Suprapubic skin (tissue), 4 donors: ENCODE measurements at regions not wholly inside any gene's neighbourhood (a gene's known extent, or its start where the extent isn't known, plus 50 kb on each side); places are given as distances from the start of the nearest gene placed in this dataset.
"Not testable (repeated sequence)": the region's sequence is repeated elsewhere in the genome, so short reads cannot be mapped to it uniquely, and the experiment has no call there.

ENCODE experiments used
- DNase-seq, 2 donors: peaks; one replicate each; pipeline ENCODE4 v3.0.0-alpha.2; 2019; ENCODE audit warnings: low spot score in 2 of 2
- H3K27ac ChIP-seq: fragments of 200-600 bp; sonication (generic); one replicate; pipeline ENCODE4 v1.5.1; 2019
- H3K27me3 ChIP-seq: fragments of 200-600 bp; sonication (generic); one replicate; pipeline ENCODE4 v1.5.1; 2019
- H3K36me3 ChIP-seq: fragments of 200-600 bp; sonication (generic); one replicate; pipeline ENCODE4 v1.5.1; 2019
- H3K4me1 ChIP-seq: fragments of 200-600 bp; sonication (generic); one replicate; pipeline ENCODE4 v1.5.1; 2019
- H3K4me3 ChIP-seq: fragments of 200-600 bp; sonication (generic); one replicate; pipeline ENCODE4 v1.5.1; 2019; ENCODE audit warnings: mild to moderate bottlenecking
- H3K9me3 ChIP-seq: fragments of 200-600 bp; sonication (generic); one replicate; pipeline ENCODE4 v1.5.1; 2019
- EP300 ChIP-seq: sonication (generic); formaldehyde crosslinking; IDR thresholded peaks from one replicate; pipeline ENCODE4 v1.6.1; 2017; ENCODE audit warnings: antibody characterized with exemption
- POLR2A ChIP-seq, 2 donors: fragments of 450-650 bp; IDR thresholded peaks; one replicate each; pipeline ENCODE4 v1.6.1; 2017; ENCODE audit warnings: antibody characterized with exemption in 2 of 2, mild to moderate bottlenecking in 2 of 2, moderate library complexity in 2 of 2
- POLR2AphosphoS5 ChIP-seq, 3 donors: sonication (generic); formaldehyde crosslinking; IDR thresholded peaks; one replicate each; pipeline ENCODE4 v1.6.1; 2017; ENCODE audit warnings: antibody characterized with exemption in 3 of 3
- WGBS: methylation state at CpG from one replicate; pipeline ENCODE4 v1.1.5; 2018; 5-methylcytosine and 5-hydroxymethylcytosine counted together
- TF ChIP-seq, protein P1 (sequence below), 2 donors: fragments of 200-600 bp in 1 of 2; fragments of 450-650 bp in 1 of 2; sonication (generic) in 1 of 2; IDR thresholded peaks; one replicate each; pipeline ENCODE4 v1.5.1; 2016 to 2019; ENCODE audit warnings: antibody characterized with exemption in 2 of 2, mild to moderate bottlenecking in 1 of 2, moderate library complexity in 1 of 2

DNA sequence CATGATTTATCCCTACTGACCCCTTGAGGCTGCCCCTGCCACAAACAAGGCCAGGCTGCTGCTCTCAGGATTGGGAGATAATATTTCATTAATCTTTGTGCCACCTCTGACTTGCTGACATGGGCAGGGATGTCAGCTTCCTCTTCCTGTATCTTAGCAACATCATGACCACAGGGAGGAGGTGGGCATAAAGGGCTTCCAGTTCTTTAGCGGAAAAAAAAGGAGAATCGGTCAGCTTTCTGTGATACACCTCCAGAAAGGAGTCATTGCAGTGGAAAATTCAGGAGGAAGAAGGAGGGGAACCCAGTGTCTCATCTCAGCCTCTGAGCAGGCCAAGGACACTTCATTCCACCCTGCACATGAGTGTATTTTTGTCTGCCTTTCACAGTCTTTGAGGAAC, 206.8 kb upstream of the SDK2 start:
- H3K27me3 ChIP-seq: no peaks in the 10 kb centered on the region
- DNase-seq: no peak
- peaks cover under 1% of the 10 kb centered on the region for H3K4me1 ChIP-seq
- H3K27ac ChIP-seq: no peak overlapping the region
- no peaks in the 10 kb centered on the region for H3K36me3 ChIP-seq
- TF ChIP-seq, protein P1, sequence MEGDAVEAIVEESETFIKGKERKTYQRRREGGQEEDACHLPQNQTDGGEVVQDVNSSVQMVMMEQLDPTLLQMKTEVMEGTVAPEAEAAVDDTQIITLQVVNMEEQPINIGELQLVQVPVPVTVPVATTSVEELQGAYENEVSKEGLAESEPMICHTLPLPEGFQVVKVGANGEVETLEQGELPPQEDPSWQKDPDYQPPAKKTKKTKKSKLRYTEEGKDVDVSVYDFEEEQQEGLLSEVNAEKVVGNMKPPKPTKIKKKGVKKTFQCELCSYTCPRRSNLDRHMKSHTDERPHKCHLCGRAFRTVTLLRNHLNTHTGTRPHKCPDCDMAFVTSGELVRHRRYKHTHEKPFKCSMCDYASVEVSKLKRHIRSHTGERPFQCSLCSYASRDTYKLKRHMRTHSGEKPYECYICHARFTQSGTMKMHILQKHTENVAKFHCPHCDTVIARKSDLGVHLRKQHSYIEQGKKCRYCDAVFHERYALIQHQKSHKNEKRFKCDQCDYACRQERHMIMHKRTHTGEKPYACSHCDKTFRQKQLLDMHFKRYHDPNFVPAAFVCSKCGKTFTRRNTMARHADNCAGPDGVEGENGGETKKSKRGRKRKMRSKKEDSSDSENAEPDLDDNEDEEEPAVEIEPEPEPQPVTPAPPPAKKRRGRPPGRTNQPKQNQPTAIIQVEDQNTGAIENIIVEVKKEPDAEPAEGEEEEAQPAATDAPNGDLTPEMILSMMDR (IDR thresholded peaks at IDR 0.05): no peak
- TF ChIP-seq POLR2AphosphoS5 (IDR thresholded peaks at IDR 0.05): no peak
- 82% methylated on average over 2 of the region's 2 CpGs for WGBS
- H3K4me3 ChIP-seq: no peak overlapping the region
- no peaks in the 10 kb centered on the region for H3K9me3 ChIP-seq

DNA sequence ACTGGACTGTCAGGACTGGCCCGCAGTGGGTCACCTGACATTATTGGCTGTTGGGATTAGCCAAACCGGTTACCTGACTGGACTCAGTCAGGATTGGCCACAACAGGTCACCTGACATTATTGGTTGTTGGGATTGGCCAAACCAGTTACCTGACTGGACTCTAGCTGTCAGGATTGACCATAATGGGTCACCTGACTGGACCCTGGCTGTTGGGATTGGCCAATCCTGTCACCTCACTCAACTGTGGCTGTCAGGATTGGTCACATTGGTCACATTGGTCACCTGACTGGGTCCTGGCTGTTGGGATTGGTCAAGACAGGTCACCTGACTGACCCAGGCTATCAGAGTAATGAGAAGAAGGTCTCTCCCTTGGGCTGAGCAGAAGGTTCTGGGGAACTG, 207.7 kb upstream of the SDK2 start:
- no peak for DNase-seq
- Histone ChIP-seq H3K27me3 (peaks cover 2% of the 10 kb centered on the region), H3K36me3 (no peaks in the 10 kb centered on the region), H3K27ac (no peak overlapping the region), H3K4me3 (no peak overlapping the region), H3K4me1 (peaks cover 9% of the 10 kb centered on the region), H3K9me3 (no peaks in the 10 kb centered on the region)
- WGBS: no CpG with 5 or more reads among the region's 2 CpGs
- TF ChIP-seq, protein P1 (IDR thresholded peaks at IDR 0.05): no peak
- TF ChIP-seq POLR2AphosphoS5 (IDR thresholded peaks at IDR 0.05) (no peak), POLR2A (IDR thresholded peaks at IDR 0.05) (no peak), EP300 (no peak)

DNA sequence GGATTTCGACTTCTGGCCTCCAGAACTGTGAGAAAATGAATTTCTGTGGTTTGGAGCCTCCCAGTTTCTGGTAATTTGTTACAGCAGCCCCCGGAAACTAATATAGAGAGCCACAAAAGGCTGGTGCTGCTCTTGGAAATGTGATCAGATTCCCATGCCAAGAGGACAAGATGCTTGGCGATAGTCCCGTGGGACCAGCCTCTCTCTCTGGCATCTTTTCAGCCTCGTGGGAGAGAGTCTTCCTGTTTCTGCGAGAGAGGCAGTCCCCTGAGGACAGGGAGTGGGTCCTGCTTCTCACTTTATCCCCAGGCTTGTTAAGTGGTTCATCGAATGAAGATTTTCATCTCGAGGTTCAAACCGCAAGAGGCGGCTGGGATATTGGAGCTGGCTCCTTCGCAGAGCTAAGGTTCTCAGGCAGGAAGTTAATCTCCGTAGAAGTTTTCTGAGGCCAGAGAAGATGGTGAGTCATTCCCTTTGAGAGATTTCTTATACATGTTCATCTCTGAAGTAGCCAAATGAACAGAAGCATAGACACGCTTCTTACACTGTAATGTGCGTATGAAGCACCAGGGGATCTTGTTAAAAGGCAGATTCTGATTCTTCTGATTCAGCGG, 211.6 kb upstream of the SDK2 start:
- H3K4me1 ChIP-seq: peaks cover 20% of the 10 kb centered on the region
- no peaks in the 10 kb centered on the region for H3K9me3 ChIP-seq
- H3K36me3 ChIP-seq: no peaks in the 10 kb centered on the region
- 56% methylated on average over 15 of the region's 15 CpGs for WGBS
- H3K27me3 ChIP-seq: peaks cover 19% of the 10 kb centered on the region
- no peak for DNase-seq
- no peak overlapping the region for H3K27ac ChIP-seq
- no peak overlapping the region for H3K4me3 ChIP-seq
- TF ChIP-seq EP300 (no peak), POLR2A (IDR thresholded peaks at IDR 0.05) (no peak)
- TF ChIP-seq, protein P1 (IDR thresholded peaks at IDR 0.05): no peak

DNA sequence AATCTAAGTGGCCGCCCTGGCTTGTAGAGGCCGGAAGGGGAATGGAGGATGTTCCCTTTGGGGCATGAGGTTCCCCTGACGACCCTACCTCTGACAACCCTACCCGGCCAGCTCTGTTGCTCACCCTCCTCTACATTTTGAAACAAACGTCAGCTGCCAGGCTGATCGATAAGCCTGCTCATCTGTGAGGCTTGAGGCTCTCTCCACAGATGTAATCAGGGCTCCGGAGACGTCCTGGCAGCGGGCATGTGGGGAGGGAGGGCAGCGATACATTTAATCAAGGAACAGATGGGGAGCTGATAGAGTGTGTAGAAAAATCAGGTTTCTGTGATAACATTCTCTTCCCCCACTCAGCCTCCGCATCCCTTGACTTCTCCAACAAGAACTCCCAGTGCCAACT, 212.3 kb upstream of the SDK2 start:
- no peak for DNase-seq
- H3K4me3 ChIP-seq: no peak overlapping the region
- no peak overlapping the region for H3K27ac ChIP-seq
- no peaks in the 10 kb centered on the region for H3K9me3 ChIP-seq
- peaks cover 19% of the 10 kb centered on the region for H3K27me3 ChIP-seq
- peaks cover 25% of the 10 kb centered on the region for H3K4me1 ChIP-seq
- TF ChIP-seq EP300 (no peak), POLR2A (IDR thresholded peaks at IDR 0.05) (no peak), POLR2AphosphoS5 (IDR thresholded peaks at IDR 0.05) (no peak)
- TF ChIP-seq, protein P1 (IDR thresholded peaks at IDR 0.05): no peak
- no peaks in the 10 kb centered on the region for H3K36me3 ChIP-seq
- WGBS: 67% methylated on average over 11 of the region's 11 CpGs

DNA sequence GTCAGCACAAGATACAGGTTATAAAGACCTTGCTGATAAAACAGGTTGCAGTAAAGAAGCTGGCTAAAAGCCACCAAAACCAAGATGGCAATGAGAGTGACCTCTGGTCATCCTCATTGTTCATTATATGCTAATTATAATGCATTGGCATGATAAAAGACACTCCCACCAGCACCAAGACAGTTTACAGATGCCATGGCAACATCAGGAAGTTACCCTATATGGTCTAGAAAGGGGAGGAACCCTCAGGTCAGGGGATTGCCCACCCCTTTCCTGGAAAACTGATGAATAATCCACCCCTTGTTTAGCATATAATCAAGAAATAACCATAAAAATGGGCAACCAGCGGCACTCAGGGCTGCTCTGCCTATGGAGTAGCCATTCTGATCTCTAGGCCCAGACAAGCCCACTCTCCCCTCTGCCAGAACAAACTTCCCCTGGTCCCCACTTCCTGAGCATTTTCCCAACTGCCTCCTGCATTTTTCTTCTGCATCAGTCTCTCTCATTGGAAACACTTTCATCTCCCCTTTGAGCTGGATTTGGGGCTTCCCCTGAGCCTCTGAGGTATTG, 215.3 kb upstream of the SDK2 start:
- 84% methylated on average over 1 of the region's 1 CpG for WGBS
- Histone ChIP-seq H3K27me3 (peaks cover 19% of the 10 kb centered on the region), H3K4me1 (peaks cover 25% of the 10 kb centered on the region)
- H3K9me3 ChIP-seq, H3K27ac ChIP-seq, H3K4me3 ChIP-seq, DNase-seq, H3K36me3 ChIP-seq: not testable (repeated sequence)

DNA sequence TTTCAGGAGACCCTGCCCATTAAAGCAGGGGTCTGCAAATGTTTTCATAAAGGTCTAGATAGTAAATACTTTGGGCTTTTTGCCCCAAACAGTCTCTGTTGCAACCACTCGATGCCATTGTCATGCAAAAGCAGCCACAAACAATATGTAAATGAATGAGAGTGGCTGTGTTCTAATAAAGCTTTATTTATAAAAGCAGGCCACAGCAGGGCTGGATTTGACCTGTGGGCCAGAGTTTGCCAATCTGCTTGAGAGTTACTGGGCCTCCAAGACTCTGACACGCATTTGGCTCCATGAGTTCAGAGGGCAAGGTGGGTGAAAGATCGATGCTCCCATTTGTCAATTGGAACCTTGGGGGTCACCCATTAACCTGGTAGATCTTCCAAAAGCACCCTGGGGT, 217.3 kb upstream of the SDK2 start:
- TF ChIP-seq EP300: no peak
- no peak for TF ChIP-seq POLR2A (IDR thresholded peaks at IDR 0.05)
- TF ChIP-seq, protein P1 (IDR thresholded peaks at IDR 0.05): no peak
- no peak for TF ChIP-seq POLR2AphosphoS5 (IDR thresholded peaks at IDR 0.05)
- DNase-seq: no peak
- H3K36me3 ChIP-seq: no peaks in the 10 kb centered on the region
- 100% methylated on average over 3 of the region's 3 CpGs for whole genome bisulfite sequencing
- H3K27me3 ChIP-seq: peaks cover 22% of the 10 kb centered on the region
- H3K9me3 ChIP-seq: no peaks in the 10 kb centered on the region
- no peak overlapping the region for H3K4me3 ChIP-seq
- H3K4me1 ChIP-seq: peaks cover 19% of the 10 kb centered on the region
- H3K27ac ChIP-seq: no peak overlapping the region
